NCI-H1436 treated with DMSO at 0.1 percent for 48 hours (cell line): ENCODE measurements at regions not wholly inside any gene's neighbourhood (a gene's known extent, or its start where the extent isn't known, plus 50 kb on each side); places are given as distances from the start of the nearest gene placed in this dataset.

ENCODE experiments used
- DNase-seq: peaks from one replicate; lab custom pipeline; 2025; lab: John Stamatoyannopoulos, UW

DNA sequence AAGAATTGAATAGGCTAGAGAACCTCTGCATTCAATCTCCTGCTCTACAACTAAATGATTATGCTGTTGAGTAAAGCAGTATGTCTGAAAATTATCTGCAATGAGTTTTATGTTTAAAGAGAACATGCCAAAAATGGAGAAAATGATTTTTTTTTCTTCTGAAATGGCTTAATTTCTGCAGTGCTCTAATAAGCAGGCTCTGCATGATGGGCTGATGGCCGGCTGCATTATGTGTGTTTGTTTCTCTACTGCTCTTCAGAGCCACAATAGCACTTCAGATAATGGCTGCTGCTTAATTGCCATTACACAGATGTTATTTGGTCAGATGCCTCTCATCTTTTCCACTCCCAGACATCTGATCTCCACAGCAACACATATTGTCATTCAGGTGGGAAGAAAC lies 286.4 kb upstream of the DMAC1 start:
- no peak for DNase-seq

DNA sequence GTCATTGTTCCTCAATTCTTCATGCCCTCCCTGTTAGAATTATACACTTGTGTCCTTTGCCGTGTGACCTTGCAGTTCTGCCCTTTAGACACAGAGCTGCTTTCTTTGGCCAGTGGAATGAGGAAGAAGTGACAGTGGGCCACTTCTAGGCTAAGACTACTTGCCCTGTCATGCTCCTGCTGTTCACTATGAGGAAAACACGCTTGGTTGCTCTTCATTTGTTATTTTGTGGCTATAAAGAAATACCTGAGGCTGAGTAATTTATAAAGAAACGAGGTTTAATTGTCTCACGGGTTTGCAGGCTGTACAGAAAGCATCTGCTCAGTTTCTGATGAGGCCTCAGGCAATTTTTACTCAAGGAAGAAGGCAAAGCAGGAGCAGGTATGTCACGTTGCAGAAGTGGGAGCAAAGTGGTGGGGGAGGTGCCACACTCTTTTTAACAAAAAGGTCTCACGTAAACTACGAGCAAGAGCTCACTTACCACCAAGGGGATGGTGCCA lies 279.1 kb upstream of the DMAC1 start:
- no peak for DNase-seq

DNA sequence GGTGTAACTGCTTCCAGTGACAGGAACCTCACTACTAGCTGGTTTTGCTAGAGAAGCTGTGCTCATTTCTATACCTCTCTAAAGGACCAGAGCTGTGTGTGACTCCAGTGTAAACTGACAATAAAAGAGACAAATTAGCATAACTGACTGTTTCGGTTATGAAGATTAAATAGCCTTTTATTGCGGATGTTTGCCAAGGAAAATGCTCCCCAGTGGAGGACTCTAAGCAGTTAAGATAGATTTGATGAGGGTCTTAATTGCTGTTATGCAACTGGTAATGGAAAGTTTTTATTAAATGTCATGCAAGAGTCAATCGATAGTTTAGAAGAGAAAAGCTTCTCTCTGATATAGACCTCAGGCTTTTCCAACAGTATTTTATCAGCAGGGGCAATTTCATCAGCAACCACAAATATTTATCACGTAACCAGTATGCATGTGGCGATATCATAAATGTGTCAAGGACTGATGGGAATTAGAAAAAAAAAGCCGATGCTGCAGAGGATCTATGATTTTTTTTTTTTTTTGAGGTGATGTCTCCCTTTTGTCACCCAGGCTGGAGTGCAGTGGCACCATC lies 275.2 kb upstream of the DMAC1 start:
- no peak for DNase-seq

DNA sequence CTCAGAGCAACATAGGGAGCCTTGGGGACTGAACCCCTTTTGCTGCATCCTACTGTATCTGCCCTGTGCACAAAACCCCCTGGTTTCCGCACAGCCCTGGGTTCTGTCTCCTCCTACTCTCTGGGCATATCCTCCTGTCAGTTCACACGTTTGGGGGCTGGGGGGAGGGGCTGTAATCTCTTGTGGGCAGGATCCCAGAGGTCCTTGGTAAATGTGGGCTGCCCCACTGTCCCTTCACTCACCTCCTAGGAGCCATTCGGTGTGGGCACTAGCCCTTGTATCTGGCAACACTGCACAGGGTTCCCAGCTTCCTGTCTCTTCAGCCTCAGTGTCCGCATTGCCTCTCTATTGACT lies 271.8 kb upstream of the DMAC1 start:
- no peak for DNase-seq

DNA sequence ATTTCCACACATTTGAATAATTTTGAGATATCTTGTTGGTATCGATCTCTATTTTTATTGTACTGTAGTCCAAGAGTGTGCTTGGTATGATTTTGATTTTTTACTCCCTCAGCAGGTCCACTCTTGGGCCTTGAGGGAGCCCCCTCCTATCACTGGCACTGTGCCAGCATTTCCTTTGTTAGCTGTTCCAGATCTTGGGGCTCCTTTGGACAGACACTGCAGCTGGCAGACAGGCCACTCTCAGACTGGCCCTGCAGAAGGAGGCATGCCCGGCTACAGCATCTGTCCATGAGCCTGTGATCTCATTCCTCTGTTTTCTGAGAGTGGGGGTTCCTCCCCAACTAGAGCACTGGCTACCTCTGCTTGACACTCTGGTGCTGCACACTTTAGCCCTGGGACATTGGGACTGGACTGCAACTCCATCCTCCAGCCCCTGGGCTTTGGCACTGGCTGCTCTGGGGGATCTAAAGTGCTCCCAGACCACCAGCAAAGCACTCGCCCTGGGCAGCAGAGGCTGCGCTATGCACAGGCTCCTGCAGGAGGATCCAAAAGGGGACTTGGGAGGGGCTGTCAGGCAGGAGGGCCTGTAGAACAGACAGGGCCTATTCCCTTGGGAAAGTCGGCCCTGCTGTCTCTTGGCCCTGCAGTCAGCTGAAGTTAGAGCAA lies 271.3 kb upstream of the DMAC1 start:
- no peak for DNase-seq

DNA sequence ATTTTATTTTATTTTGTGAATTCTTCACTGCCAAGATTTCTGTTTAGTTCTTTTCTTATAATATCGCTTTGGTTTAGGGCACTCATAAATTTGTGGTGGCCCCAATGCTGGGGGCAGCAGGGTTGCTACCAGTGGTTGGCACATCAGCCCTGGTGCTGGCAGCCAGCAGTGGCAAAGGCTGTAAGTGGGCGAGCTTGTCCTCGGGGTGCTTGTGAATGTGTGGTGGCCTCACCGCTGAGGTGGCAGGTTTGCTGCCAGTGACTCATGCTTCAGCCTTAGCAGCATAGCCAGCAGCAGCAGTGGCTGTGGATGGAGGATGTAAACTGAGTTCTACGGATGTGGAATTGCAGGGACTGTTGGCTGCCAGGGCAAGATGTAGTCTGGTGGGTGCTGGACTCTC lies 262.9 kb upstream of the DMAC1 start:
- DNase-seq, result no peak

DNA sequence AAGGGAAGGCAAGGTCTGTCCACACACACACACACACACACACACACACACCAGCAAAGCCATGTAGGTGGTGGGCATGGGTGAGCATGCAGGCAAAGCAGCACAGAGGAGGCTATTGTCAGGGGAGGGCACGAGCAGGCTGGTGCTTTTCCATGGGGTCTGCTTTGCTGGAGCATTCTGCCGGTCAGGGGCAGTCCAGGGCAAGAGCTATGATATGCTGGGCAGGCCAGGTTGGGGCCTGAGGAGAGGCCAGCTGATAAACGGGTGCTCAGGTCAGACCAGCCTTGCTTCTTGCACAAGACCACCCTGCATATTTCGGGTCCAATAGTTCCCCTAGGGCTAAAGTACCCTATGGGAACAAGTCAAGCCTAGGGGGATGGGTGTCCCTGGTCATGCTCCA lies 253.9 kb upstream of the DMAC1 start:
- no peak for DNase-seq

DNA sequence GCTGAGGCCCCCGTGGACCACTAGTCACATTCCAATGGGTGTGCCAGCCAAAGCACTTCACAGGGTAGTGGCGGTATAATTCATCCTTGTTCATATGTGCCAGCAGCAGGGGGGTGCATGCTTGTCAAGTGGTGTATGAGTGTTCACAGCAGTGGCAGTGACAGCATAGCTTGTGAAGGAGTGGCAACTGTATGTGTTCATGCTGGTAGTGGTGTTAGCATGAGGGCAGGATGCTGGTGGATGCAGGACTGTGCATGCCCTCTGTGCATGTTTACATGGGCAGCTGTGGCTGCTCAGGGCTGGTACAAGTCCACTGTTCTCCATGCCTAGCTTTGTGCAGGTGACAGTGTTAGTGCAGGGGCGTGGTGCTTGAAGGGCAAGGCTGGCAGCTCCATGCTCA lies 253.4 kb upstream of the DMAC1 start:
- DNase-seq, result no peak

DNA sequence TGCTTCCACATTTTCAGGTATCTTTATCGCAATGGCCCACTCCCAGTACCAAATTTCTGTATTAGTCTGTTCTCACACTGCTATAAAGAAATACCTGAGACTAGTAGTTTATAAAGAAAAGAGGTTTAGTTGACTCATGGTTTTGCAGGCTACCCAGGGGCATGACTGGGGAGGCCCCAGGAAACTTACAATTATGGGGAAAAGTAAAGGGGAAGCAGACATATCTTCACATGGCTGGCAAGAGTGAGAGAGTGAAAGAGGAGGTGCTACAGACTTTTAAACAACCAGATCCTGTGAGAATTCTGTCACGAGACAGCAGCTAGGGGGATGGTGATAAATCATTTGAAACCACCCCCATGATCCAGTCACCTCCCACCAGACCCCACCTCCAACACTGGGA lies 238.2 kb upstream of the DMAC1 start:
- no peak for DNase-seq

DNA sequence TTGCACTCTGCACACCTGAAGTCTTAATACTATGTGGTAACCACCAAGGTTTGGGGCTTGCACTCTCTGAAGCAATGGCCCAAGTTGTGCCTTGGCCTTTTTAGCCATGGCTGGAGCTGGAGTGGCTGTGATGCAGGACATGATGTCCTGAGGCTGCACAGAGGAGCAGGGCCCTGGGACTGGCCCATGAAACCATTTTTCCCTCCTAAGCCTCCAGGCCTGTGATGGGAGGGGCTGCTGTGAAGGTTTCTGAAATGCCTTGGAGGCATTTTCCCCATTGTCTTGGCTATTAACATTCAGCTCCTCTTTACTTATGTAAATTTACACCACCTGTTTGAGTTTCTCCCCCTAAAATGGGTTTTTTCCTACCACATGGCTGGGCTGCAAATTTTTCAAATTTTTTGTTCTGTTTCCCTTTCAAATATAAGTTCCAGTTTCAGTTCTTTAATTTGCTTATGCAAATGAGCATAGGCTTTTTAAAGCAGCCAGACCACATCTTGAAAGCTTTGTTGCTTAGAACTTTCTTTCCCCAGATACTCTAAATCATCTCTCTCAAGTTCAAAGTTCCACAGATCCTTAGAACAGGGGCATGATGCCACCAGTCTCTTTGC lies 237.4 kb upstream of the DMAC1 start:
- no peak for DNase-seq

DNA sequence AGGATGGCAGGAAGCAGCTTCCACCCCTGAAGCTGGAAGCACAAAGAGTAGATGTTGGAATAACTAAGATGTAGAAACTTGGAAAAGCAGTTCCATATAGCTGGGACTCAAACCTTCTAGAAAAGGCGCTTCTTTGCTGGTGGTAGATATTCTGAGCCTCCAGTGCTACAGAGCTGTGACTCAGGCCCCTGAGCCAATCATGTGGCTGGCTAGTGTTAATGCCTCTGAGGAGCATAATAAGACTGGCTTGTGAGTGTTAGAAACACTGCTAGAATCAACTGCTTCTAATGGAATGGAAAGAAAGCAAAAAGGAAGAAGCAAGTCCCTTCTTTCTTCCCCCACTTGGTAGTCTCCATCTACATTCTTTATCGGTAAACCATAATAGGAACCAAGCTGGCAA lies 234.2 kb upstream of the DMAC1 start:
- no peak for DNase-seq

DNA sequence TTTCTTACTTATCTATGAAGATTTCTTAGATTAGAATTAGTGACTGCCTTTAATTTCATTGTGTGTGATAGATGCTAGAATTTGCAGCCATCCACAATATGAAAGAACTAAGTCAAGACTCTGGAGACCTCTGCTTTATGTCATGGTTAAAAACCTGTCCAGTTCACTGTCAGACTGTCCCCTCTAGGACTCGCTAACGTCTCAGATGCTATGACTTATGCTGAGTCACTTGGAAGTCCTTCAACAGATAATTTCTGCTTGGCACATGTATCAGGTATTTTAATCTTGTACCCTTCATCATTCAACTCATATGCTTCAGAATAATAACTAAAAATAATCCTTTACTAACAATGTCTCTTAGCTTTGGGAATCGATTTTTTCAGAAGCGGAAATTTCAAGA lies 230.5 kb upstream of the DMAC1 start:
- no peak for DNase-seq

DNA sequence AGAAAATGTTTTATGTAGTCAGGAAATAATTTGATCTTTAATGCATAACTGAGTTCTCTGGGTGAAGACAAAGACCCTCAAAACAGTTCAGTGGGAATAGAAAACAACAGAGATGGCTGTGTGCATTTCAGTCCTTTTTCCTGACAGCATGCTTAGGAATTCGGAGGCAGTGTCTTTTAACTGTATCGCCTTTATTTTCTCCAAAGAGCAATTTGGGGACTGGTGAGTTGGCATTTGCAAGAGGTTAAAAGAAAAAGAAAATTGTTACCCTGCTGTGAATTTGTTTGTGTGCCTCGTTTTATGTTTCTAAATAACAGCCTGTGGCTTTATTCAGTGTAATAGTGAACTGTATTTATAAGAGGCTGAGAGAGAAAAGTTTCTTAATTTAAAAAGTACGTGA lies 227.8 kb upstream of the DMAC1 start:
- DNase-seq, result no peak

DNA sequence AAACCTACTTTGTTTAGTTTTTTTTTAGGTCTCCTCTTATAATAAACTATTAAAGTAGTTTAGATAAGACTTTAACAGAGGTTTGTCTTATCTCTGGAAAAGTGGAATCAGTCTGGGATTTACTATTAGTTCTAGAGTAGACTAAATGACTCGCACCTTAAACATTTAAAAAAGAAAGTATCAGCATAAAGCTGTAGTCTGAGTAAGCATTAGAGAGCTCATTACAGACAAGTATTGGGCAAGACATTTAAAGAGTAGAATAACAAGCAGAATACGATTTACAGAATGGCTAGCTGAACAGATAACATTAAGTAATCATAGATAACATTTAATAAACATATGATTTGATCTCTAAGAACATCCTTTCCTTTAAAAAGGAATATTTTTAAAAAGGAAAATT lies 226.0 kb upstream of the DMAC1 start:
- DNase-seq, result no peak

DNA sequence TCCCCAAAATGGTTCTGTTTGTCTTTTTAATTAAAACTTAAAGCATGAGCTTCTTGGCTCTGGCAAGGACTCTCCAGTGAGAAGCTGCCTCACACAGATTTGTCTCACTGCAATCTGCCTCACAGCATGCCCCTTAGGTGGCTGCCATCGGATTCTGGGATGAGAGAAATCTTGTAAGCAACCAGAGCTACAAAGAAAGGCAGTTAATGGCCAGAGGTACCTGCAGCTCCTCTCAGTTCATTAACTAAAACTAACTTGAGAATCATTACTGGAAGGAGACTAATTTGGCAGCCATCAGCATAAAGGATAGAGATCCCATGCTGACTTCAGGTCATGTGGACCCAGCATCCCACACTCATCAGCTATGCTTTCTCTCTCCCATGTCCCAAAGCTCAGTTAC lies 220.6 kb upstream of the DMAC1 start:
- no peak for DNase-seq

DNA sequence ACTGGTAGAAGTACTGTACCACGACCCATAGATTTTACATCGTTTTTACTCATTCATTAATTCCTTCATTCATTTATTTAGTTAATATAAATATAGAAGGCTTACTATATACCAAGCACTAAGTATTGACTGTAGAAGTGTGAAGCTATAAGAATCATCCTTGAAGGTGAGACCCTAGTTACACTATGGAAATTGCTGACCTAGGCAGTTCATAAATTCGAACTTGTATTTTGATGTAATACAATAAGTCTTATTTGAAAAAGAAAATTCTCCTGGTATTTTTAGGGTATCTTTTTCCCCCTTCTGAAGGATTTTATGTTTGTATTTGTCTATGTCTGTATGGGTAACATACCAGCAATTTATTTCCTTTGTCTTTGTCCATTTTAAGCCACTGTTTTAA lies 220.1 kb upstream of the DMAC1 start:
- no peak for DNase-seq

DNA sequence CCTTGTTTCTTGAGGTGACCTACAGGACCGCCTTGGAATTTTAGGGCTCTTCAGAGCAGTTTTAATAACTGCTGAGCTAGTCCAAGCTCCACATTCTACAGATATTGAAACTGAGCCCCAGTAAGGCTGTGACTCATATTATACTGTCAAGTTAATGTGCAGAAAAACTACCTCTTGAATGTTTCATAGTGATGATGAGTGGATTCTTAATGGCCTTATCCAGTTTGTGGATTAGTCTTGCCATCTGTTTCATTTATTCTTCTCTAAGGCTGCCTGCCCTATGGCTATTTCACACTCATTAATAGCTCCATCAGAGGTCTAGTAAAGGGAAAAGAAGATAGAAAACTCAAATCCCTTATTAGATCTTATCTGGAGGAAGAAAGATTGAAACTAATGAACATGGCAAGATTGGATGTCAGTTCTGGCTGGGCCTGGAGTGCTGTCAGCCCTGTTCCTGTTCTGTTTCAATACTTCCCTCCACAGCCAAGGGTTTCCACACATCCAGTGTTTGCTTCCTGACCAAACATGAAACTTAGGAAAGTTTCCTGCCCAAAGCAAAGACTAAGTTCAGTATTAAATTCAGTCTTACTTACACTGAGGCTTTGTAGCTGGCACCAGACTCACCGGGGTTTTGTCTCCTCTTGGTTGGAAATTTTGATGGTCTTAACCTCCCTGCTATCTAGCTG lies 215.6 kb upstream of the DMAC1 start:
- no peak for DNase-seq

DNA sequence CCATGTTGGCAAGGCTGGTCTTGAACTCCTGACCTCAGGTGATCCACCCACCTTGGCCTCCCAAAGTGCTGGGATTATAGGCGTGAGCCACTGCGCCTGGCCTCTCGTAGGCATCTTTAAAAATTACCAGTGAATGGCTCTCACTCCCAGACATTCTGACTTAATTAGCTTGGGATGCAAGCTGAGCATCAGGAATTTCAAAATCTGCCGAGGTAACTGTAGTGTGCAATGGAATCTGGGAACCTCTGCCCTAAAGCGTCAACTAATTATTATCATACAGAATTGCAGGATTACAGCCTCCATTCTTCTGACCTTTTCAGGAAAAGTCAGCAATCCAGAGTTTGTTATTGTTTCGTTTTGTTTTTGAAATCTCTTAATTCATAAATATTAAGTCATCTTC lies 213.4 kb upstream of the DMAC1 start:
- DNase-seq, result no peak

DNA sequence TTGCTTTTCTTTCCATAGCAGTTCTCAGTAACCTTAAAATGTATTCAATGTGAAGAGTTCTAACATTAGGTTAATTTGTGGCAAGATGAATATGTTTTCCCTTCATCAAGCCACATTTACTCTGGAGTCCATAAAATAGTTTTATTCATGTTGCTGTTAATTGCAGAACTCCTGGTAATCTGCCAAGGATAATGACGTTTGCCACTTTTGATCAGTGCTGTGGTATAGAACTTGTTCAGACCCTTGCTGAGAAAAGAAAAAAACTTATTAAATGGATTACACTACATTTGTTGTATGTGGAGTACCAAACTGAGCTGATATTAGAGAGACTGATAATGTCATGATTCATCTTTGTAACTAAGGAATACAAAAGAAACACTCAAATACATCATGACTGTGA lies 212.4 kb upstream of the DMAC1 start:
- DNase-seq, result no peak

DNA sequence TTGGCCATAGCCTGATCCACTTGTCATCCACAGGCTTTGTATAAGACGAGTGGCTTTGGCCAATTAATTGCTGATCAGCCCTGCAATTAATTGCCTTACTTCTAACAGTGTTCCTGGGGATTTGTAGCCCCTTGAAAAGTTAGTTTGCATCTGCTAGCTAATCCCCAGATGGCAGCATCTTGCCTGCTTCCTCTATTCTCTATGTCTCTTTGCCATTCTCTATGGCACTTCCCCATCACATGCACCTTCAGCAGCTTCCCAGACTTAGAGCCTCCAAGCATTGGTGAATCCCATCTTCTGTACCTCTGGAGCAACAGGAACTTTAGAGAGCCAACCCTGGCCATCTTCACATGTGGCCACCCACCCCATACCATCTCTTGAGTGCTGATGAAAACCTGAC lies 197.0 kb upstream of the DMAC1 start:
- no peak for DNase-seq

DNA sequence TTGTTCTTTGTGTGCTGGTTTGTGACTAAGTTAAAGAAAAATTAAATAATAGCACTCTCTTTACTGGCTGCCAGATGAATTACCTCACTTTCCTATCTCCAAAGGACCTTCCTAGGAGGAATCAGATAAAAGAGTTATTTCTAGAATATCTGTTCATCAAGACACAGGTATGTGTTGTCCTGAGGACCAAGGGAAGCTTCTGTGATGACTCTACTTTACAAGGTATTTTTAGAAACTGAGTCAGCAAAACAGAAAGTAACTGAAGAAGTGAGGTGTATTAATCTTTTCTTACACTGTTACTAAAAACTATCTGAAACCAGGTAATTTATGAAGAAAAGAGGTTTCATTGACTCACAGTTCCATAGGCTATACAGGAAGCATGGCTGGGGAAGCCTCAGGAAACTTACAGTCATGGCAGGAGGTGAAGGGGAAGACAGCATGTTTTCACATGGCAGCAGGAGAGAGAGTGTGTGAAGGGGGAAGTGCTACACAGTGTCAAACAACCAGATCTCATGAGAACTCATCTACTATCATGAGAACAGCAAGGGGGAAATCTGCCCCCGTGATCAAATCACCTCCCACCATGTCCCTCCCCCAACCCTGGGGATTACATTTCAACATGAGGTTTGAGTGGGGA lies 189.2 kb upstream of the DMAC1 start:
- DNase-seq, result no peak

DNA sequence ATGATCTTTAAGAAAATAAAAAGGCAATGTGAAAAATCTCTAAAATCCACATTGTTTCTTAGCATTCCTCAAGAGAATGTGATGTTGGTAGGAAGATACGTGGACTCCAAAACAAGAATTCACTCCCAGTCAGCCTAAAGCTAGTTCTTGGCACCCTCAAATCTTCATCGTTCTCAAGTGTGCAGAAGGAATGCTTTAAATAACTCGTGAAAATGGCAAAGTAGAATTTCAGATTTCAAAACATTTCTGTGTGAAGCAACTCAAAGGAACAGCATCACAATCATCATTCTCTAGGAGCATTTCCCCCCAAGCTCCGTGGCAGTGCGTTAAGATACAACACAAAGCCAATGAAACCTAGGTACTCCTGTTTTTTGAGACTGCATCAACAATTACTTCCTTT lies 185.1 kb upstream of the DMAC1 start:
- no peak for DNase-seq

DNA sequence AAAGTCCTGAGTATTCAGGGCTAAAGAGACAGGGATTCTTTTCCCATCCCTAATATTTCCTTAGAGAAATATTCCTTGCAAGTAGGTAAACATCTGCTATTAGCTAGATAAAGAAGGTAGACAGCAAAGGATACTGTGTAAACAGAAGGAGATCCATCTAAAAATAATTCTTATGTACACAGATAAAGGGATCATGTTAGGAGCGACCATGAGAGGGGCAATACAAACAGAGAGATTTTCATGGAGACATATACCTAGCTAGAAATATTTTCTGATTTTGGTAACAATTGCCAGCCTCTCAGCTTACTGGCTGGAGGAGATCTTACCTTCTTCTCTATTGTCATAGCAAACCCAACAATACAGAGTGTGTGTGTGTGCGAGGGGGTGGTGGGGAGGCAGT lies 184.6 kb upstream of the DMAC1 start:
- no peak for DNase-seq
